C4-2B (cell line): ENCODE measurements at regions not wholly inside any gene's neighbourhood (a gene's known extent, or its start where the extent isn't known, plus 50 kb on each side); places are given as distances from the start of the nearest gene placed in this dataset.

Experiments used
- ZFX ChIP-seq: fragments of 450-650 bp; IDR thresholded peaks from 2 replicates; pipeline ENCODE4 v1.6.1; 2017
- TF ChIP-seq, protein P1 (sequence below): fragments of 450-650 bp; conservative IDR thresholded peaks from 2 replicates; pipeline ENCODE4 v1.5.1; 2017; ENCODE audit warnings: mild to moderate bottlenecking

DNA sequence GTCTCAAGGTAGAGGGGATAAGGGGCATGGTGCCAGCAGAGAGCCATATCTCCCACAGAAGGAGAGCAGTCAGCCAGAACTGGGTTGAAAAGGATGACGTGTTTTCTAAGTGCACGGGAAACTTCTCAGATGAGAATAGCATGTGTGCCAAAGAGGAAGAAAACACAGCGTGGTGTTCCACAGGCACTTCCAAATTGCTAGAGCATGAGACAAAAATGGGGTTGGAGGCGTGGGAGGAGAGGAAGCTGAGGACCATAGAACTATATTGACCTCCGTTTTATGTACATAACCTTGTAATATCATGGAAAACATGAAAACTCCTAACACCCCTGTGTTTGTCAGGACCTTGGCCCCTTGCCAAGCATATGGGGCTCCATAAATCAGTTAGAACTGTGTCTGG is 682.7 kb upstream of the RAB6C start:
- TF ChIP-seq, protein P1, sequence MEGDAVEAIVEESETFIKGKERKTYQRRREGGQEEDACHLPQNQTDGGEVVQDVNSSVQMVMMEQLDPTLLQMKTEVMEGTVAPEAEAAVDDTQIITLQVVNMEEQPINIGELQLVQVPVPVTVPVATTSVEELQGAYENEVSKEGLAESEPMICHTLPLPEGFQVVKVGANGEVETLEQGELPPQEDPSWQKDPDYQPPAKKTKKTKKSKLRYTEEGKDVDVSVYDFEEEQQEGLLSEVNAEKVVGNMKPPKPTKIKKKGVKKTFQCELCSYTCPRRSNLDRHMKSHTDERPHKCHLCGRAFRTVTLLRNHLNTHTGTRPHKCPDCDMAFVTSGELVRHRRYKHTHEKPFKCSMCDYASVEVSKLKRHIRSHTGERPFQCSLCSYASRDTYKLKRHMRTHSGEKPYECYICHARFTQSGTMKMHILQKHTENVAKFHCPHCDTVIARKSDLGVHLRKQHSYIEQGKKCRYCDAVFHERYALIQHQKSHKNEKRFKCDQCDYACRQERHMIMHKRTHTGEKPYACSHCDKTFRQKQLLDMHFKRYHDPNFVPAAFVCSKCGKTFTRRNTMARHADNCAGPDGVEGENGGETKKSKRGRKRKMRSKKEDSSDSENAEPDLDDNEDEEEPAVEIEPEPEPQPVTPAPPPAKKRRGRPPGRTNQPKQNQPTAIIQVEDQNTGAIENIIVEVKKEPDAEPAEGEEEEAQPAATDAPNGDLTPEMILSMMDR: no peak
- TF ChIP-seq ZFX: no peak
